Liver (tissue), 8 donors: ENCODE measurements at regions not wholly inside any gene's neighbourhood (a gene's known extent, or its start where the extent isn't known, plus 50 kb on each side); places are given as distances from the start of the nearest gene placed in this dataset.

ENCODE experiments used
- DNase-seq: peaks from one replicate; pipeline ENCODE4 v3.0.0-alpha.2; 2017; ENCODE audit warnings: low spot score
- H3K27ac ChIP-seq, 2 donors: one replicate each; pipeline ENCODE4 v1.7.0; 2013; ENCODE audit warnings: inconsistent platforms in 2 of 2, low read length in 2 of 2, control low read depth in 1 of 2, low read depth in 1 of 2, mild to moderate bottlenecking in 1 of 2
- H3K27me3 ChIP-seq, 4 donors: one replicate each; pipeline versions ENCODE4 v1.6.1 to v1.7.0; 2013; ENCODE audit warnings: low read length in 3 of 4, inconsistent platforms in 1 of 4, mild to moderate bottlenecking in 1 of 4, moderate library complexity in 1 of 4; ENCODE audit not compliant: control insufficient read depth in 4 of 4, insufficient read depth in 4 of 4
- H3K36me3 ChIP-seq, 4 donors: one replicate each; pipeline versions ENCODE4 v1.6.1 to v1.7.0; 2013; ENCODE audit warnings: low read length in 3 of 4, mild to moderate bottlenecking in 3 of 4, low read depth in 1 of 4, moderate library complexity in 1 of 4; ENCODE audit not compliant: control insufficient read depth in 4 of 4, insufficient read depth in 3 of 4
- H3K4me1 ChIP-seq, 4 donors: one replicate each; pipeline versions ENCODE4 v1.6.1 to v1.7.0; 2013; ENCODE audit warnings: low read length in 3 of 4, mild to moderate bottlenecking in 3 of 4, moderate library complexity in 1 of 4; ENCODE audit not compliant: control insufficient read depth in 4 of 4, insufficient read depth in 4 of 4
- H3K4me3 ChIP-seq, 3 donors: one replicate each; pipeline versions ENCODE4 v1.6.1 to v1.7.0; 2013; ENCODE audit warnings: low read length in 3 of 3, control low read depth in 1 of 3, low read depth in 1 of 3, mild to moderate bottlenecking in 1 of 3
- H3K9ac ChIP-seq, 2 donors: one replicate each; pipeline ENCODE4 v1.7.0; 2013; ENCODE audit warnings: low read length in 2 of 2, mild to moderate bottlenecking in 2 of 2, moderate library complexity in 2 of 2, control low read depth in 1 of 2, low read depth in 1 of 2
- H3K9me3 ChIP-seq, 4 donors: one replicate each; pipeline versions ENCODE4 v1.6.1 to v1.7.0; 2013; ENCODE audit warnings: low read length in 3 of 4; ENCODE audit not compliant: control insufficient read depth in 4 of 4
- ATF3 ChIP-seq: IDR thresholded peaks from 2 replicates; pipeline ENCODE4 v1.6.1; 2016; ENCODE audit warnings: antibody characterized with exemption
- EGR1 ChIP-seq, 2 donors: IDR thresholded peaks; 2 replicates each; pipeline ENCODE4 v1.6.1; 2016 to 2018; ENCODE audit warnings: antibody characterized with exemption in 2 of 2, low read depth in 2 of 2
- FOXA1 ChIP-seq: IDR thresholded peaks from 2 replicates; pipeline ENCODE4 v1.6.1; 2016; ENCODE audit warnings: antibody characterized with exemption
- FOXA2 ChIP-seq: IDR thresholded peaks from 2 replicates; pipeline ENCODE4 v1.6.1; 2016; ENCODE audit warnings: antibody characterized with exemption
- GABPA ChIP-seq, 2 donors: IDR thresholded peaks in 1 of 2; conservative IDR thresholded peaks in 1 of 2; 2 replicates each; pipeline ENCODE4 v1.6.1; 2016; ENCODE audit warnings: antibody characterized with exemption in 2 of 2, mild to moderate bottlenecking in 1 of 2, moderate library complexity in 1 of 2
- HNF4G ChIP-seq: IDR thresholded peaks from 2 replicates; pipeline ENCODE4 v1.6.1; 2016; ENCODE audit warnings: antibody characterized with exemption
- JUND ChIP-seq, 2 donors: IDR thresholded peaks; 2 replicates each; pipeline ENCODE4 v1.6.1; 2016; ENCODE audit warnings: antibody characterized with exemption in 2 of 2
- NR2F2 ChIP-seq: IDR thresholded peaks from 2 replicates; pipeline ENCODE4 v1.6.1; 2016; ENCODE audit warnings: antibody characterized with exemption
- RXRA ChIP-seq, 2 donors: IDR thresholded peaks; 2 replicates each; pipeline ENCODE4 v1.6.1; 2017 to 2018; ENCODE audit warnings: antibody characterized with exemption in 2 of 2, mild to moderate bottlenecking in 1 of 2
- SP1 ChIP-seq: IDR thresholded peaks from 2 replicates; pipeline ENCODE4 v1.6.1; 2018; ENCODE audit warnings: antibody characterized with exemption, mild to moderate bottlenecking
- TAF1 ChIP-seq: conservative IDR thresholded peaks from 2 replicates; pipeline ENCODE4 v1.6.1; 2016; ENCODE audit warnings: antibody characterized with exemption, mild to moderate bottlenecking
- YY1 ChIP-seq: IDR thresholded peaks from 2 replicates; pipeline ENCODE4 v1.6.1; 2016; ENCODE audit warnings: antibody characterized with exemption, mild to moderate bottlenecking
- WGBS: extraction: QIAGEN DNeasy Blood & Tissue Kit; methylation state at CpG from one replicate; pipeline ENCODE4 v1.1.7; 2013; 5-methylcytosine and 5-hydroxymethylcytosine counted together
- TF ChIP-seq, protein P1 (sequence below): IDR thresholded peaks from 2 replicates; pipeline ENCODE4 v1.6.1; 2016; ENCODE audit warnings: antibody characterized with exemption
- TF ChIP-seq, protein P2 (sequence below): fragments of 150-350 bp; IDR thresholded peaks from 2 replicates; pipeline ENCODE4 v1.5.1; 2017; ENCODE audit warnings: improper control_type of control experiment, low read depth, low read length; ENCODE audit not compliant: missing input control
- TF ChIP-seq, protein P3 (sequence below): IDR thresholded peaks from 2 replicates; pipeline ENCODE4 v1.6.1; 2016; ENCODE audit warnings: antibody characterized with exemption
- donor health status: healthy.
- donor health status: healthy.
- donor health status: healthy.
- donor health status: healthy.
- donor health status: healthy.

GRCh38 chr7:121537031-121537430 is 140.9 kb upstream of the FAM3C start:
- 32% methylated on average over 1 of the region's 1 CpG for WGBS
- Histone ChIP-seq H3K27me3 (no peaks in the 10 kb centered on the region), H3K27ac (no peak overlapping the region), H3K4me1 (no peaks in the 10 kb centered on the region), H3K36me3 (no peaks in the 10 kb centered on the region), H3K9me3 (no peaks in the 10 kb centered on the region), H3K4me3 (no peak overlapping the region), H3K9ac (no peak overlapping the region)
- TF ChIP-seq, protein P1, sequence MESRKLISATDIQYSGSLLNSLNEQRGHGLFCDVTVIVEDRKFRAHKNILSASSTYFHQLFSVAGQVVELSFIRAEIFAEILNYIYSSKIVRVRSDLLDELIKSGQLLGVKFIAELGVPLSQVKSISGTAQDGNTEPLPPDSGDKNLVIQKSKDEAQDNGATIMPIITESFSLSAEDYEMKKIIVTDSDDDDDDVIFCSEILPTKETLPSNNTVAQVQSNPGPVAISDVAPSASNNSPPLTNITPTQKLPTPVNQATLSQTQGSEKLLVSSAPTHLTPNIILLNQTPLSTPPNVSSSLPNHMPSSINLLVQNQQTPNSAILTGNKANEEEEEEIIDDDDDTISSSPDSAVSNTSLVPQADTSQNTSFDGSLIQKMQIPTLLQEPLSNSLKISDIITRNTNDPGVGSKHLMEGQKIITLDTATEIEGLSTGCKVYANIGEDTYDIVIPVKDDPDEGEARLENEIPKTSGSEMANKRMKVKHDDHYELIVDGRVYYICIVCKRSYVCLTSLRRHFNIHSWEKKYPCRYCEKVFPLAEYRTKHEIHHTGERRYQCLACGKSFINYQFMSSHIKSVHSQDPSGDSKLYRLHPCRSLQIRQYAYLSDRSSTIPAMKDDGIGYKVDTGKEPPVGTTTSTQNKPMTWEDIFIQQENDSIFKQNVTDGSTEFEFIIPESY, result no peak
- TF ChIP-seq FOXA2, result no peak
- TF ChIP-seq NR2F2, result no peak
- no peak for DNase-seq

DNA sequence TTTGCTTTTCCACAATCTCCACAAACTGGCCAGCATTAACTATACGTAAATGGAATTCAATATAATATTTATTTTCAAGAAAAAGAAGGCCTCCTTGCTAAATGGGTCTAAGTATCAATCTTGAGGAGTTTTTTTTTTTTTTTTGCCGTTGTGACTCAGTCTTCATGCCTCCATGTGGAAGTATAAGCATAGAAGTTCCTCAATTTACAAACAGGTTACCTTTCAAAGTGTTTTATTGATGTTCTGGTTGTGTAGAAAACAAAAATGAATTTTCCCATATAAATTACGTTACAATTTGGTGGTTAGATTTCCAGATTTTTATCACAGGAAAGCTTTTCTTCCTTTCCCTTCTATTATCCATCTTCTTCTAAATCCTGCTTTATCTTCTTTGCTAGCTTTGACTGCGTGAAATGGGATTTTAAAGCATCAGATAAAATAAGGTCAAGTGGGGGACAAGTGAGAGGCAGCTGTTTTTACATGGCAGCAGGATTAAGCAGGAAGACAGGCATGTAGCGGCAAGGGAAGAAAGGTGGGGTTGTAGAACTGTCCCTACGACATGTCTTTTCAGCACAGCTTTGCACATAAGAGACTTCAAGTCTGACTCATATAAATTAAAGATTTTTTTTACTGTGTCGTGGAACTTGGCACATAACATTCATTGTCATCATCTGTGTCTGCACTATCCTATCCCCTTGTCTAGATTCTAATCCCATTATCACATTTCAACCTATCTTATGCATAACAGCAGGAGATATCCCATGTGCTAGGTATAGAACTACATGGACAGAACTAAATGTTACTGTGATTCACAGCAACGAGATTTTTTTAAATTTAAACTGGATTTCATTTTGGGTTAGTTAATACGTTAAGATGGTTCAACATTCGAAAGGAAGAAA is 135.3 kb upstream of the FAM3C start:
- H3K27me3 ChIP-seq, result no peaks in the 10 kb centered on the region
- 87% methylated on average over 10 of the region's 10 CpGs for WGBS
- no peak overlapping the region for H3K9ac ChIP-seq
- no peaks in the 10 kb centered on the region for H3K4me1 ChIP-seq
- H3K27ac ChIP-seq, result no peak overlapping the region
- no peaks in the 10 kb centered on the region for H3K36me3 ChIP-seq
- no peaks in the 10 kb centered on the region for H3K9me3 ChIP-seq
- no peak for DNase-seq
- TF ChIP-seq RXRA (IDR thresholded peaks at IDR 0.05), result no peak
- TF ChIP-seq FOXA1, result no peak
- no peak for TF ChIP-seq TAF1
- no peak for TF ChIP-seq EGR1 (IDR thresholded peaks at IDR 0.05; ENCODE audit: low read depth in 2 of 2)
- no peak for TF ChIP-seq GABPA (IDR thresholded peaks at IDR 0.05 in 1 of 2, conservative IDR thresholded peaks at IDR 0.05 in 1 of 2)
- no peak for TF ChIP-seq YY1
- no peak overlapping the region for H3K4me3 ChIP-seq

DNA sequence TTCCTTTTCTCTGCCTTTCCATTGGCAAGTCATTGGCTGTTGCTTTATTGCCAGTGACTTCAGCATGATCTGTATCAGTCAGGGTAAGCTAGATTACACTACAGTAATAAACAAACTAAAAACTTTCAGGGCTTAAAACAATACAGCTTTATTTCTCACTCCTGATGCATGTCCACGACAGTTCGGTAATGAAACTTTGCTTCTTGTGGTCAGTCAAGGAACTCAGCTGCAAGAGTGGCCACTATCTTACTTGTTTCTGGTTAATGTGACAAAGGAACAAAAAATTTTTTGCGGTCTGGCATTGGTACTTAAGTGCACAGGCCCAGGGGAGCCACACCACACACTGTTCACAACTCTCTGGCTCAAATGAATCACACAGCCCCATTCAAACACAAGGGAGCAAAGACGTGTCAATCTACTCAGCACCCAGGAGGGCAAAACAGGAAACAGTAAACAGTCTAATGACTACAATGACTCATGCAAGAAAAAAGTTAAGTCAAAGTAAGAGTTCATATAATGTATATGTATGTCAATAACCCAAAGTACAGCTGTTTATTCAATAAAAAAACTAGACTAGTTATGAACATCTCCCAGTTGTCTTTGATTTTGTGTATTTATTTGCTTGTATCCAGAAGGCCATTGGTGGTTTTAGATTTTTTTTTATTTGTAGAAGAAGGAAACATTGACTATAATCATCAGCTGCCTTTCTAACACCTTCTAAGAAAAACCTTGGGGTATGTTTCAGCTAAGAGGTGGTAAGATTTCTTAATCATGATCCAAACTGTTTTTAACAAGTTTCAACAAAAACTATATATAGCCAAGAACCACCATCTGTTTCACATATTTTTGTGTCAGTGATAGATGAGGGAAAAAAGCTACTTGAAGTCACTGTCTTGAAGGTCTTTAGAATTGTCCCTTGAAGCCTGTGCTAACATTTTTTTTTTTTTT is 134.4 kb upstream of the FAM3C start:
- no peak for DNase-seq
- H3K4me3 ChIP-seq, result no peak overlapping the region
- no peak overlapping the region for H3K27ac ChIP-seq
- H3K9ac ChIP-seq, result no peak overlapping the region
- H3K36me3 ChIP-seq, result no peaks in the 10 kb centered on the region
- H3K4me1 ChIP-seq, result no peaks in the 10 kb centered on the region
- no peaks in the 10 kb centered on the region for H3K9me3 ChIP-seq
- WGBS, result 71% methylated on average over 4 of the region's 4 CpGs
- no peaks in the 10 kb centered on the region for H3K27me3 ChIP-seq
- TF ChIP-seq YY1 (no peak), FOXA2 (no peak), TAF1 (no peak), JUND (IDR thresholded peaks at IDR 0.05) (no peak), ATF3 (no peak), SP1 (no peak), RXRA (IDR thresholded peaks at IDR 0.05) (no peak), HNF4G (no peak)
- TF ChIP-seq, protein P2, sequence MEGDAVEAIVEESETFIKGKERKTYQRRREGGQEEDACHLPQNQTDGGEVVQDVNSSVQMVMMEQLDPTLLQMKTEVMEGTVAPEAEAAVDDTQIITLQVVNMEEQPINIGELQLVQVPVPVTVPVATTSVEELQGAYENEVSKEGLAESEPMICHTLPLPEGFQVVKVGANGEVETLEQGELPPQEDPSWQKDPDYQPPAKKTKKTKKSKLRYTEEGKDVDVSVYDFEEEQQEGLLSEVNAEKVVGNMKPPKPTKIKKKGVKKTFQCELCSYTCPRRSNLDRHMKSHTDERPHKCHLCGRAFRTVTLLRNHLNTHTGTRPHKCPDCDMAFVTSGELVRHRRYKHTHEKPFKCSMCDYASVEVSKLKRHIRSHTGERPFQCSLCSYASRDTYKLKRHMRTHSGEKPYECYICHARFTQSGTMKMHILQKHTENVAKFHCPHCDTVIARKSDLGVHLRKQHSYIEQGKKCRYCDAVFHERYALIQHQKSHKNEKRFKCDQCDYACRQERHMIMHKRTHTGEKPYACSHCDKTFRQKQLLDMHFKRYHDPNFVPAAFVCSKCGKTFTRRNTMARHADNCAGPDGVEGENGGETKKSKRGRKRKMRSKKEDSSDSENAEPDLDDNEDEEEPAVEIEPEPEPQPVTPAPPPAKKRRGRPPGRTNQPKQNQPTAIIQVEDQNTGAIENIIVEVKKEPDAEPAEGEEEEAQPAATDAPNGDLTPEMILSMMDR, result no peak
- TF ChIP-seq, protein P1, result no peak
- TF ChIP-seq, protein P3, sequence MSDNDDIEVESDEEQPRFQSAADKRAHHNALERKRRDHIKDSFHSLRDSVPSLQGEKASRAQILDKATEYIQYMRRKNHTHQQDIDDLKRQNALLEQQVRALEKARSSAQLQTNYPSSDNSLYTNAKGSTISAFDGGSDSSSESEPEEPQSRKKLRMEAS, result no peak
